Stomach (tissue), 8 donors: ENCODE measurements at regions not wholly inside any gene's neighbourhood (a gene's known extent, or its start where the extent isn't known, plus 50 kb on each side); places are given as distances from the start of the nearest gene placed in this dataset.

Experiments used
- DNase-seq, 2 donors: peaks; one replicate each; pipeline versions ENCODE4 v3.0.0 to v3.0.0-alpha.2; 2013 to 2019
- H3K27ac ChIP-seq, 5 donors: fragments of 200-600 bp in 4 of 5; sonication (generic) in 4 of 5; one replicate each; pipeline ENCODE4 v1.5.1; 2013 to 2019; ENCODE audit warnings: mild to moderate bottlenecking in 1 of 5, moderate library complexity in 1 of 5
- H3K27me3 ChIP-seq, 3 donors: fragments of 200-600 bp; sonication (generic); one replicate each; pipeline ENCODE4 v1.5.1; 2017 to 2019; ENCODE audit warnings: mixed run types in 1 of 3
- H3K36me3 ChIP-seq, 4 donors: fragments of 200-600 bp; sonication (generic); 1 replicate in 3 of 4; 2 replicates in 1 of 4; pipeline ENCODE4 v1.5.1; 2016 to 2019
- H3K4me1 ChIP-seq, 4 donors: fragments of 200-600 bp; sonication (generic); one replicate each; pipeline ENCODE4 v1.5.1; 2016 to 2019
- H3K4me3 ChIP-seq, 4 donors: fragments of 200-600 bp; sonication (generic) in 3 of 4; one replicate each; pipeline ENCODE4 v1.5.1; 2016 to 2019; ENCODE audit warnings: mild to moderate bottlenecking in 1 of 4
- H3K9me3 ChIP-seq, 4 donors: fragments of 200-600 bp; sonication (generic); one replicate each; pipeline ENCODE4 v1.5.1; 2016 to 2019
- CTCF ChIP-seq, 7 experiments: fragments of 450-650 bp in 4 of 7; fragments of 200-600 bp in 3 of 7; sonication (generic) in 3 of 7; IDR thresholded peaks; one replicate each; pipeline ENCODE4 v1.5.1; 2016 to 2019; ENCODE audit warnings: antibody characterized with exemption in 7 of 7, control low read depth in 2 of 7, mild to moderate bottlenecking in 1 of 7
- EP300 ChIP-seq: sonication (generic); formaldehyde crosslinking; IDR thresholded peaks from one replicate; pipeline ENCODE4 v1.6.1; 2017; ENCODE audit warnings: antibody characterized with exemption
- POLR2A ChIP-seq, 4 donors: fragments of 450-650 bp; IDR thresholded peaks; one replicate each; pipeline ENCODE4 v1.6.1; 2016; ENCODE audit warnings: antibody characterized with exemption in 4 of 4, control low read depth in 2 of 4, mild to moderate bottlenecking in 1 of 4, moderate library complexity in 1 of 4
- POLR2AphosphoS5 ChIP-seq, 3 donors: sonication (generic); formaldehyde crosslinking; IDR thresholded peaks; one replicate each; pipeline ENCODE4 v1.6.1; 2016; ENCODE audit warnings: antibody characterized with exemption in 3 of 3
- WGBS, 5 donors: extraction: QIAGEN DNeasy Blood & Tissue Kit in 3 of 5; methylation state at CpG; one replicate each; pipeline versions ENCODE4 v1.1.5 to v1.1.7; 2013 to 2018; 5-methylcytosine and 5-hydroxymethylcytosine counted together
- intact Hi-C: fragments of 100-400 bp; cut with DNase I; formaldehyde crosslinking; loops from one replicate; pipeline ENCODE4 v1.15.1; 2023; ENCODE audit warnings: low total_unique reads
- donor health status: healthy with polysubstance abuse.
- donor health status: Bipolar disorder and iron deficiency.
- donor health status: healthy.

DNA sequence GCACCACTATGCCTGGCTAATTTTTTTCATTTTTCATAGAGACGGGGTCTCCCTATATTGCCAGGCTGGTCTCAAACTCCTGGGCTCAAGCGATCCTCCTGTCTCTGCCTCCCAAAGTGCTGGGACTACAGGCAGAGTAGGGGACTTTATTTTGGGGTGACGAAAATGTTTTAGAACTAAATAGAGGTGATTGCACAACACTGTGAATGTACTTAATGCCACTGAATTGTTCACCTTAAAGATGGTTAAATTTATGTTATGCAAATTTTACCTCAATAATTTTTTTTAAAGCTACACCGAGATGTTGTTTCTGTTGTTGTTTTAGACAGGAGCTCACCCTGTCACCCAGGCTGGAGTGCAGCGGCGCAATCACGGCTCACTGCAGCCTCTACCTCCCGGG lies 111.9 kb upstream of the SEC14L1 start:
- 87 to 96% (median 93%) methylated on average over 8 of the region's 8 CpGs for WGBS, 5 donors
- peaks cover 0 to 18% (median 0%) of the 10 kb centered on the region in 3 donors for H3K27me3 ChIP-seq
- DNase-seq: no peak
- H3K4me1 ChIP-seq: no peaks in the 10 kb centered on the region
- no peak for TF ChIP-seq POLR2AphosphoS5 (IDR thresholded peaks at IDR 0.05)
- TF ChIP-seq POLR2A (IDR thresholded peaks at IDR 0.05): no peak
- no peak for TF ChIP-seq EP300
- TF ChIP-seq CTCF (IDR thresholded peaks at IDR 0.05): no peak
- intact Hi-C loops: no loop called here
- H3K9me3 ChIP-seq: peaks cover 0 to 30% (median 25%) of the 10 kb centered on the region in 4 donors
- no peak overlapping the region for H3K27ac ChIP-seq
- no peaks in the 10 kb centered on the region for H3K36me3 ChIP-seq
- H3K4me3 ChIP-seq: no peak overlapping the region

DNA sequence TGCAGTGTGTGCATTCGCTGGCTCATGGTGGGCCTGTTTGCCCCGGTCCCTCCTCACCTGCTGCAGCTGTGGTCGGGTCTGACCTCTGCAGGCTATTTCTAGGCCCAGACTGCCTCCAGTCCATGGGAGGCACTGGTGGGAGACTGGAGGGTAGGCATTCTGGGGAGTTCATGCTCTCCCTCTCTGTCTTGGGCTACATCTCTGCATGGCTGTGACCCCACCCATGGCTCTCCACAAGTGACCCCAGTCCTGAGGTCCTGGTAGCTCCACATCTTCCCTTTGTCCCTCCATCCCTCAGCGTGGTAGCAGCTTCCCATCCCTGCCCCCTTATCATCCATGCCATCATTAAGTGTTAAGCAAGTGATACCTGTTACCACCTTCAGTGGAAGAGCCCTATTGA lies 107.8 kb upstream of the SEC14L1 start:
- TF ChIP-seq POLR2AphosphoS5 (IDR thresholded peaks at IDR 0.05) (no peak), POLR2A (IDR thresholded peaks at IDR 0.05) (no peak), CTCF (IDR thresholded peaks at IDR 0.05) (no peak), EP300 (no peak)
- H3K4me3 ChIP-seq: no peak overlapping the region
- intact Hi-C loops: no loop called here
- peaks cover 5 to 11% (median 9%) of the 10 kb centered on the region in 4 donors for H3K4me1 ChIP-seq
- no peak for DNase-seq
- H3K27ac ChIP-seq: no peak overlapping the region
- H3K27me3 ChIP-seq: peaks cover 0 to 48% (median 20%) of the 10 kb centered on the region in 3 donors
- H3K9me3 ChIP-seq: peaks cover 0 to 18% (median 15%) of the 10 kb centered on the region in 4 donors
- WGBS, 5 donors: 64 to 84% (median 80%) methylated on average over 1 to 4 of the region's 4 CpGs
- no peaks in the 10 kb centered on the region for H3K36me3 ChIP-seq

- 71 to 82% (median 75%) methylated on average over 13 of the region's 13 CpGs for WGBS, 5 donors
- peaks cover 0 to 58% (median 29%) of the 10 kb centered on the region in 3 donors for H3K27me3 ChIP-seq
- no peak overlapping the region for H3K27ac ChIP-seq
- H3K9me3 ChIP-seq: peaks cover 0 to 13% (median 12%) of the 10 kb centered on the region in 4 donors
- TF ChIP-seq POLR2A (IDR thresholded peaks at IDR 0.05): no peak
- no peak for TF ChIP-seq POLR2AphosphoS5 (IDR thresholded peaks at IDR 0.05)
- TF ChIP-seq EP300: no peak
- TF ChIP-seq CTCF (IDR thresholded peaks at IDR 0.05): no peak
- intact Hi-C loops: no loop called here
- no peak for DNase-seq
- peaks cover 5 to 11% (median 9%) of the 10 kb centered on the region in 4 donors for H3K4me1 ChIP-seq
- H3K36me3 ChIP-seq: no peaks in the 10 kb centered on the region
- no peak overlapping the region for H3K4me3 ChIP-seq
Measured at GRCh38 chr17:77033892-77034404, 106.8 kb upstream of the SEC14L1 start.

- Histone ChIP-seq H3K27ac (no peak overlapping the region), H3K27me3 (peaks cover 0 to 67% (median 33%) of the 10 kb centered on the region in 3 donors), H3K9me3 (peaks cover 0 to 13% (median 12%) of the 10 kb centered on the region in 4 donors), H3K4me3 (no peak overlapping the region), H3K4me1 (peaks cover 5 to 11% (median 9%) of the 10 kb centered on the region in 4 donors), H3K36me3 (no peaks in the 10 kb centered on the region)
- WGBS, 5 donors: 65 to 73% (median 70%) methylated on average over 13 to 16 of the region's 16 CpGs
- intact Hi-C loops: no loop called here
- TF ChIP-seq CTCF (IDR thresholded peaks at IDR 0.05): no peak
- TF ChIP-seq EP300: no peak
- TF ChIP-seq POLR2A (IDR thresholded peaks at IDR 0.05): no peak
- TF ChIP-seq POLR2AphosphoS5 (IDR thresholded peaks at IDR 0.05): no peak
- DNase-seq: no peak
Measured at GRCh38 chr17:77034677-77035424, 105.9 kb upstream of the SEC14L1 start.
